Mesenchymal stem cell (in vitro differentiated cells and primary cell): ENCODE measurements at regions not wholly inside any gene's neighbourhood (a gene's known extent, or its start where the extent isn't known, plus 50 kb on each side); places are given as distances from the start of the nearest gene placed in this dataset.

Experiments
- DNase-seq: peaks from one replicate; pipeline ENCODE4 v3.0.0-alpha.2; 2013
- H2AFZ ChIP-seq: one replicate; pipeline ENCODE4 v1.6.1; 2013; ENCODE audit warnings: low read depth, mild to moderate bottlenecking, control low read depth, inconsistent platforms, low read length, moderate library complexity
- H2AK5ac ChIP-seq: 2 replicates; pipeline ENCODE4 v1.6.1; 2013; ENCODE audit warnings: low read length, moderate library complexity, mild to moderate bottlenecking, inconsistent platforms; ENCODE audit not compliant: severe bottlenecking
- H2BK120ac ChIP-seq: one replicate; pipeline ENCODE4 v1.6.1; 2013; ENCODE audit warnings: low read depth, mild to moderate bottlenecking, inconsistent platforms, low read length, moderate library complexity
- H2BK12ac ChIP-seq, 2 experiments: one replicate each; pipeline ENCODE4 v1.6.1; 2013; ENCODE audit warnings: inconsistent platforms in 2 of 2, low read length in 2 of 2, mild to moderate bottlenecking in 2 of 2, moderate library complexity in 2 of 2, control low read depth in 1 of 2
- H2BK15ac ChIP-seq: one replicate; pipeline ENCODE4 v1.6.1; 2013; ENCODE audit warnings: mild to moderate bottlenecking, low read depth, inconsistent platforms; ENCODE audit not compliant: poor library complexity, severe bottlenecking
- H2BK5ac ChIP-seq: 2 replicates; pipeline ENCODE4 v1.6.1; 2013; ENCODE audit warnings: low read depth, mild to moderate bottlenecking, low read length, control low read depth, inconsistent platforms; ENCODE audit not compliant: poor library complexity, severe bottlenecking
- H3K14ac ChIP-seq, 2 experiments: one replicate each; pipeline ENCODE4 v1.6.1; 2013; ENCODE audit warnings: inconsistent platforms in 2 of 2, low read length in 2 of 2, control low read depth in 1 of 2, mild to moderate bottlenecking in 1 of 2, moderate library complexity in 1 of 2
- H3K18ac ChIP-seq, 2 experiments: one replicate each; pipeline ENCODE4 v1.6.1; 2013; ENCODE audit warnings: inconsistent platforms in 2 of 2, low read length in 2 of 2, control low read depth in 1 of 2, low read depth in 1 of 2, mild to moderate bottlenecking in 1 of 2
- H3K23ac ChIP-seq, 2 experiments: one replicate each; pipeline ENCODE4 v1.6.1; 2013; ENCODE audit warnings: inconsistent platforms in 2 of 2, low read length in 2 of 2, mild to moderate bottlenecking in 2 of 2, moderate library complexity in 2 of 2, control low read depth in 1 of 2
- H3K27ac ChIP-seq: 2 replicates; pipeline ENCODE4 v1.5.1; 2013; ENCODE audit warnings: mild to moderate bottlenecking, moderate library complexity, low read length, control low read depth, inconsistent platforms; ENCODE audit not compliant: poor library complexity, severe bottlenecking
- H3K27me3 ChIP-seq, 2 experiments: 2 replicates each; pipeline versions ENCODE4 v1.6.1 to v1.7.0; 2013; ENCODE audit warnings: low read length in 2 of 2, mild to moderate bottlenecking in 2 of 2, moderate library complexity in 2 of 2, control low read depth in 1 of 2, inconsistent platforms in 1 of 2; ENCODE audit not compliant: control insufficient read depth in 1 of 2, insufficient read depth in 1 of 2
- H3K36me3 ChIP-seq, 2 experiments: 2 replicates each; pipeline versions ENCODE4 v1.6.1 to v1.7.0; 2013; ENCODE audit warnings: low read length in 2 of 2, control low read depth in 1 of 2, inconsistent platforms in 1 of 2, low read depth in 1 of 2, mild to moderate bottlenecking in 1 of 2; ENCODE audit not compliant: insufficient read depth in 2 of 2, control insufficient read depth in 1 of 2
- H3K4ac ChIP-seq, 2 experiments: one replicate each; pipeline ENCODE4 v1.6.1; 2013; ENCODE audit warnings: inconsistent platforms in 2 of 2, low read length in 2 of 2, mild to moderate bottlenecking in 2 of 2, moderate library complexity in 2 of 2, control low read depth in 1 of 2, low read depth in 1 of 2
- H3K4me1 ChIP-seq: 2 replicates; pipeline ENCODE4 v1.6.1; 2013; ENCODE audit warnings: low read depth, low read length, control low read depth; ENCODE audit not compliant: control insufficient read depth, insufficient read depth
- H3K4me2 ChIP-seq: 2 replicates; pipeline ENCODE4 v1.6.1; 2013; ENCODE audit warnings: low read length, mild to moderate bottlenecking, inconsistent platforms; ENCODE audit not compliant: poor library complexity, severe bottlenecking
- H3K4me3 ChIP-seq, 2 experiments: 2 replicates each; pipeline versions ENCODE4 v1.5.1 to v1.7.0; 2013; ENCODE audit warnings: low read length in 2 of 2, mild to moderate bottlenecking in 2 of 2, control low read depth in 1 of 2, low read depth in 1 of 2; ENCODE audit not compliant: insufficient read depth in 1 of 2
- H3K79me1 ChIP-seq: replicated peaks from 2 replicates; pipeline ENCODE4 v1.6.1; 2013; ENCODE audit warnings: mild to moderate bottlenecking, control low read depth, low read length, inconsistent platforms; ENCODE audit not compliant: poor library complexity, severe bottlenecking
- H3K9ac ChIP-seq: 2 replicates; pipeline ENCODE4 v1.7.0; 2013; ENCODE audit warnings: mild to moderate bottlenecking, low read length, moderate library complexity
- H3K9me3 ChIP-seq: 2 replicates; pipeline ENCODE4 v1.7.0; 2013; ENCODE audit warnings: mild to moderate bottlenecking, low read length; ENCODE audit not compliant: control insufficient read depth
- H4K8ac ChIP-seq: one replicate; pipeline ENCODE4 v1.6.1; 2013; ENCODE audit warnings: inconsistent platforms, mild to moderate bottlenecking, low read length, moderate library complexity
- H4K91ac ChIP-seq: one replicate; pipeline ENCODE4 v1.6.1; 2013; ENCODE audit warnings: mild to moderate bottlenecking, low read length, inconsistent platforms
- WGBS: methylation state at CpG from one replicate; pipeline ENCODE4 v1.1.7; 2013; ENCODE audit warnings: mixed read lengths; 5-methylcytosine and 5-hydroxymethylcytosine counted together

DNA sequence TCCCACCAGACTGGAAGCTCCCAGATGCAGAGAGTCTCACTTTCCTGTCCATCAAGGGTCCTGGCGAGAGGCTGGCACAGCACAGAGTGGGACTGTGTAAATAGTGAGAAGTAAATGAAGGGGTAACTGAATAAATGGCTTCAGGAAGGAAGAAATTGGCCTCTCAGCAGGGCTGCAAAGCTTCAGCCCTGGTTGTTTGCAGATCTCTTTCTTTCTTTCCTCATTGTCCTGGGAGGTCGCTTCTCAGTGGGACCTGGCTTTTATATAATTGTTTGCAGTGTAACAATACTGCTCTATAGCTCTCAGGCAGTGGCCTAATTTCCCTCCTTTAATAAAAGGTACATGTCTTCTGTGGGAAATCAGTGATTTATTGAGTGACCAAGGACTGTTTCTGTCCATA is 74.9 kb upstream of the GPR45 start:
- no peak overlapping the region for H2BK120ac ChIP-seq
- no peak overlapping the region for H2BK12ac ChIP-seq
- no peak overlapping the region for H3K23ac ChIP-seq
- H3K4me3 ChIP-seq = no peak overlapping the region
- H3K18ac ChIP-seq = no peak overlapping the region
- H2BK5ac ChIP-seq = no peak overlapping the region
- H3K36me3 ChIP-seq = no peaks in the 10 kb centered on the region
- no peak overlapping the region for H2AFZ ChIP-seq
- no peak for DNase-seq
- H3K27me3 ChIP-seq = peaks cover 35 to 47% of the 10 kb centered on the region in 2 experiments
- H3K9me3 ChIP-seq = peaks cover 6% of the 10 kb centered on the region
- no peaks in the 10 kb centered on the region for H3K4me1 ChIP-seq
- H3K14ac ChIP-seq = no peak overlapping the region
- no peak overlapping the region for H3K27ac ChIP-seq
- WGBS = 58% methylated on average over 1 of the region's 2 CpGs
- no peak overlapping the region for H3K4ac ChIP-seq
- no peak overlapping the region for H3K4me2 ChIP-seq
- no peak overlapping the region for H3K9ac ChIP-seq
- no peak overlapping the region for H2BK15ac ChIP-seq
- H4K91ac ChIP-seq = no peak overlapping the region
- no peak overlapping the region for H4K8ac ChIP-seq
- no peak overlapping the region for H2AK5ac ChIP-seq
- H3K79me1 ChIP-seq = no peaks in the 10 kb centered on the region

DNA sequence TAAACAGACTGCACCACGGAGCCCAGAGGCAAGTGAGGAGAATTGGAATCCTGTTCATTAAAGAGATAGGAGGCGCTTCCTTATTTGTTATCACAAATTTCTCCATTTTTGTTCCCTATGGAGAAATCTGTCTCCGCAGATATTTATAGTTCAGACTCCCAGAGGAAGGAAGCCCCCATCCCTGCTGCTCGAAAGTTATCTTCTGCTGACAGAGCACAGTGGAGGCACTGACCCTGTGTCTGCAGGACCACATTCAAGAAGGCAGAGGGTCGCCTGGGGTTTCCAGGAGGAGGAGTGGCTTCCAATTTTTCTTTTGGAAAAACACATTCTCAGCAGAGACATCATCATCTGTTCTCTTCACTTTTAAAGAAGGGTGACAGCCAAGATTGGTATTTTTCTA is 73.0 kb upstream of the GPR45 start:
- peaks cover 34 to 40% of the 10 kb centered on the region in 2 experiments for H3K27me3 ChIP-seq
- H3K4me3 ChIP-seq = no peak overlapping the region
- H3K23ac ChIP-seq = no peak overlapping the region
- no peak overlapping the region for H3K27ac ChIP-seq
- DNase-seq = no peak
- H3K36me3 ChIP-seq = no peaks in the 10 kb centered on the region
- no peaks in the 10 kb centered on the region for H3K79me1 ChIP-seq
- no peak overlapping the region for H2BK12ac ChIP-seq
- no peak overlapping the region for H3K4me2 ChIP-seq
- H3K9me3 ChIP-seq = peaks cover under 1% of the 10 kb centered on the region
- no peak overlapping the region for H3K14ac ChIP-seq
- no peak overlapping the region for H2AFZ ChIP-seq
- no peak overlapping the region for H3K18ac ChIP-seq
- no peak overlapping the region for H4K8ac ChIP-seq
- H3K9ac ChIP-seq = no peak overlapping the region
- H2AK5ac ChIP-seq = no peak overlapping the region
- no peak overlapping the region for H4K91ac ChIP-seq
- WGBS = 65% methylated on average over 5 of the region's 5 CpGs
- H3K4ac ChIP-seq = no peak overlapping the region
- no peaks in the 10 kb centered on the region for H3K4me1 ChIP-seq
- H2BK5ac ChIP-seq = no peak overlapping the region
- H2BK120ac ChIP-seq = no peak overlapping the region
- H2BK15ac ChIP-seq = no peak overlapping the region

- no peaks in the 10 kb centered on the region for H3K36me3 ChIP-seq
- H3K4me3 ChIP-seq = no peak overlapping the region
- no peak overlapping the region for H2BK12ac ChIP-seq
- H3K79me1 ChIP-seq = no peaks in the 10 kb centered on the region
- H3K4me2 ChIP-seq = no peak overlapping the region
- H2BK15ac ChIP-seq = no peak overlapping the region
- H3K9me3 ChIP-seq = no peaks in the 10 kb centered on the region
- no peak overlapping the region for H4K8ac ChIP-seq
- H3K9ac ChIP-seq = no peak overlapping the region
- no peak overlapping the region for H3K27ac ChIP-seq
- H2BK5ac ChIP-seq = no peak overlapping the region
- H3K27me3 ChIP-seq = peaks cover 43 to 57% of the 10 kb centered on the region in 2 experiments
- no peak for DNase-seq
- no peak overlapping the region for H3K4ac ChIP-seq
- no peak overlapping the region for H3K23ac ChIP-seq
- no peak overlapping the region for H4K91ac ChIP-seq
- H3K4me1 ChIP-seq = peaks cover 4% of the 10 kb centered on the region
- WGBS = 26% methylated on average over 3 of the region's 4 CpGs
- H2AFZ ChIP-seq = no peak overlapping the region
- H2BK120ac ChIP-seq = no peak overlapping the region
- no peak overlapping the region for H2AK5ac ChIP-seq
- no peak overlapping the region for H3K14ac ChIP-seq
- H3K18ac ChIP-seq = no peak overlapping the region
Measured at GRCh38 chr2:105175231-105175630, 66.3 kb upstream of the GPR45 start.

GRCh38 chr2:105176429-105176828 is 65.1 kb upstream of the GPR45 start:
- no peak overlapping the region for H3K4me2 ChIP-seq
- peaks cover 4% of the 10 kb centered on the region for H3K4me1 ChIP-seq
- no peak overlapping the region for H2BK120ac ChIP-seq
- no peak overlapping the region for H3K4me3 ChIP-seq
- H3K27me3 ChIP-seq = peaks cover 37 to 69% of the 10 kb centered on the region in 2 experiments
- H2AFZ ChIP-seq = no peak overlapping the region
- no peak overlapping the region for H2AK5ac ChIP-seq
- H3K36me3 ChIP-seq = no peaks in the 10 kb centered on the region
- no peak overlapping the region for H3K4ac ChIP-seq
- H4K8ac ChIP-seq = no peak overlapping the region
- H3K18ac ChIP-seq = no peak overlapping the region
- no peak overlapping the region for H3K27ac ChIP-seq
- no peak overlapping the region for H4K91ac ChIP-seq
- no peaks in the 10 kb centered on the region for H3K9me3 ChIP-seq
- H2BK12ac ChIP-seq = no peak overlapping the region
- H3K14ac ChIP-seq = no peak overlapping the region
- H2BK15ac ChIP-seq = no peak overlapping the region
- no peak for DNase-seq
- H3K79me1 ChIP-seq = no peaks in the 10 kb centered on the region
- H3K9ac ChIP-seq = no peak overlapping the region
- no peak overlapping the region for H3K23ac ChIP-seq
- no peak overlapping the region for H2BK5ac ChIP-seq
- 86% methylated on average over 6 of the region's 10 CpGs for WGBS
